Hippocampal formation (tissue), 2 donors: ENCODE measurements at regions not wholly inside any gene's neighbourhood (a gene's known extent, or its start where the extent isn't known, plus 50 kb on each side); places are given as distances from the start of the nearest gene placed in this dataset.
"Not testable (repeated sequence)": the region's sequence is repeated elsewhere in the genome, so short reads cannot be mapped to it uniquely, and the experiment has no call there.

ENCODE experiments used
- DNase-seq, 2 donors: peaks; one replicate each; lab custom pipeline; 2025; lab: John Stamatoyannopoulos, UW

DNA sequence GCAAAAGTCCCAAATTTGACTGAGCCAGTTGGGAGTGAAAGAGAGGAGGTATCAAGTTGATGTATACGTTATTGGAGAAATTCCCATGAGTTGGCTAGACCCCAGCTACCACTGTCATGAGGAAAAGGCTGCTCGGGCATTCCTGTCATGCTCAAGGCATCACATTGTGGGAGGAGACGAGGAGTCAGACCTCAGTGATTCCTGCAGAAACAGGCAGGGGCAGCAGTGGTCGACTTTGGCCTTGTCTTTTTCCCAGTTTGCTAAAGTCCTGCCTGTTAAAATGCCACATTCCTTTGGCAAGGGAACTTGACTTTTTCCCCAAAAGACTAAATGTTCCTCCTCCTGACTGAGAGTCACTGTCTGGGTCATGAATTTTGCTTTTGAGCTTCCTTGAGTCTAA, 295.5 kb upstream of the HS3ST5 start:
- no peak for DNase-seq

DNA sequence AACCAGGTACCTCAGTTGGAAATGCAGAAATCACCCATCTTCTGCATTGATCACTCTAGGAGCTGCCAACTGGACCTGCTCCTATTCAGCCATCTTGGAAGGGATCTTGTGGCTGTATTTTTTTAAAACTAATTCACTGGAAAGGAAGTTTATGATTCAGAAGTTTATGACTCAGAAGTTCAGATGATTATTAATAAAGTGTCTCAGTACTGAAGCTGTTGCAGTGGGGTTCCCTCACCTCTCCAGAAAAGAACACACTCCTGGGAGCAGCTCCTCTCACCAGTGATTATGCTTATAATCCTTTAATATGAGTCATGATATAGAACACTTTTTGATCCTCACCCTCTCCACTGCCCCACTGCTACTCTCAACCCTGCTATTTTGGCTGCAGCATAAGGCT, 291.2 kb upstream of the HS3ST5 start:
- no peak for DNase-seq

DNA sequence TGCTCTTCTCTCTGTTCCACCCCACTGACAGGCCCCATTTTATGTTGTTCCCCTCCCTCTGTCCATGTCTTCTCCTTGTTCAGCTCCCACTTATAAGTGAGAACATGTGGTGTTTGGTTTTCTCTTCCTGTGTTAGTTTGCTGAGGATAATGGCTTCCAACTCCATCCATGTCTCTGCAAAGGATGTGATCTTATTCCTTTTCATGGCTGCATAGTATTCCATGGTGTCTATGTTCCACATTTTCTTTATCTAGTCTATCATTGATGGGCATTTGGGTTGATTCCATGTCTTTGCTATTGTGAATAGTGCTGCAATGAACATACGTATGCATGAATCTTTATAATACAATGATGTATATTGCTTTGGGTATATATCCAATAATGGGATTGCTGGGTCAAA, 283.4 kb upstream of the HS3ST5 start:
- DNase-seq, result not testable (repeated sequence)

DNA sequence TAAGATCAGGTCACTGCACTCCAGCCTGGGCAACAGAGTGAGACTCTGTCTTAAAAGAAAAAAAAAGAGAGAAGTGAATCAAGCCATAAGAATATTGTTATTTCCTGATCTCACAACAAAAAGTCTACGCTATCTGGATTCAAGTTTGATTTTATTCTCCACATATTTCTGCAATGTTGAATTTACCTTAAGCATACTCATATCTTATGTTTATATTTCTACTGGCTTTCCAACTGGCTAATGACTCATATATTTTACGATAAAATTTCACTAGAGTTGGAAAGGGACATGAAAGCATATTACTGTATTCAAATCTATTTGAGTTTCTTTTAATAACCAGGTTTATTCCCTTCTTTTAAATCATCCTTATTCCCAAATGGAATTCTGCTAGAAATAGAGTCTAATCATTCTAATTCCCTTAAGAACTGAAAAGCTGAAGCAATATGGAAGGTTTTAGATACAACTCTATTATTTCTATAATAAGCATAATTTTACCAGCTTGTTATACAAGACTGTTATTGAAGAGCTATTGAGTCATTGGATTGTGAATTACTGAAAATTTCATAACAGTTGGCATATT, 276.9 kb upstream of the HS3ST5 start:
- no peak for DNase-seq

DNA sequence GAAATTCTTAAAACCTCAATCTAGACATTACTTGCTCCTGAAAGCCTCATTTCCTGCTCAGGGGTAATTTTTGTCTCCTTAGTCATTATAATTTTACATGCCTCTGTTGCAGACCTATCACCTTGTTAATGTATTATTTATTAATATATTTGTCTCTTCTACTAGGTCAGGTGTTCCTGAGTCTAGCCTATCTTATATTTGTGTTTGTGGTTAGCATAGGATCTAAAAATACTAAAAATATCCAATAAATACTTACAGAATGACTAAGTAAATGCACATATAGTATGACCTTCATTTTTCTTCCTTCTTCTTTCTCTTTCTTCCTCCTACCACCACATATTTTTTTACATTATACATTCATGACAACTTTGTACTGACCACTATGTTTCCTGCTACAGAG, 268.9 kb upstream of the HS3ST5 start:
- DNase-seq, result no peak

DNA sequence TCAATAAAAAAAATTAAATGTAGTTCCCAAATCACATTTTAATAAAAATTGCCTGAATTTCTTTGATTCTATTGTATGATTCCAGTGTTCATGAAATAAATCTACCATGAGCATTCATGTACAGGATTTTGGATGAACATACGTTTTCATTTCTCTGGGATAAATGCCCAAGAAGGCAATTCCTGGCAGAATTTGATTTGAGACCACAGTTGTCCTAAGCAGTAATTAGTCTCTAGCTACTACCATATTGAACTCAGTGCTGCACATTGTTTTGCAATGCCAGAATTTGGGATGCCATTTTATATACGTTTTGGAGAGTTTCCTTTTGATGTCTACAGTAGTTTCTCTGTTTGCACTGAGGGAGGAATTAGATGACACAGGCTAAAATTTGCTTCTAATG, 265.3 kb upstream of the HS3ST5 start:
- DNase-seq, result no peak

DNA sequence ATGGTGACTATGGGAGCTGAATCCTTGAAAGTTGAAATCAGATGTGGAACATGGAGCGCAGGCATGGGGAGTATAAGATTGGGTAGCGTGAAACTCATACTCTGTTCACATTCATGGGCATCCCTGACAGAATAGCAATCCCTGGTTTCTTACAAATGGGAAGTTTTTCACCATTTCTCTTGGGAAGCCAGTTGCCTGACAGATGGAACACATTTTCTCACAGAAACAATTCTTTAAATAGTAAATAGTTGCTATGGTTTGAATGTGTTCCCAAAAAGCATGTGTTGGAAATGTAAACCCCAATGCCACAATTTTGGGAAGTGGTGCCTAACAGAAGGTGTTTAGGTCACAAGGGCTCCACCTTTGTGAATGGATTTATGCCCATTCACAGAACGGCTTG, 262.8 kb upstream of the HS3ST5 start:
- DNase-seq, result no peak

DNA sequence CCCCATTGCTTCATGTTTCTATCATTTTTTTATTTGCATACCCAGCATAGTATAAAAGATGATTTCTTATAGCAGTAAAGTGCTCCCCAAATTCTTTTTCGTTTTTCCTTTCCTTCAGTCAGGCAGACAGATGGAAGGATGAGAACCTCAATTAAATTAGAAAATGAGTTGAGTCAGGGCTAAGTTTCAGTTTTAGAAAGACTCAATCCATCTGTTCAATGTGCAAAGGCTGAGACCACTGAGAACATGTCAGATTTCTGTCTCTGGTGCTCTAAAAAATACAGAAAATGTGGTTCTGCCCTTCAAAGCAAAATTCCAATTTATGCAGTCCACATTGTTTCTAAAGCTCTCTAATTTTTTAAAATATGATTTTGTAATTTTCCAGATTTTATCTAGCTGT, 257.6 kb upstream of the HS3ST5 start:
- DNase-seq, result no peak

DNA sequence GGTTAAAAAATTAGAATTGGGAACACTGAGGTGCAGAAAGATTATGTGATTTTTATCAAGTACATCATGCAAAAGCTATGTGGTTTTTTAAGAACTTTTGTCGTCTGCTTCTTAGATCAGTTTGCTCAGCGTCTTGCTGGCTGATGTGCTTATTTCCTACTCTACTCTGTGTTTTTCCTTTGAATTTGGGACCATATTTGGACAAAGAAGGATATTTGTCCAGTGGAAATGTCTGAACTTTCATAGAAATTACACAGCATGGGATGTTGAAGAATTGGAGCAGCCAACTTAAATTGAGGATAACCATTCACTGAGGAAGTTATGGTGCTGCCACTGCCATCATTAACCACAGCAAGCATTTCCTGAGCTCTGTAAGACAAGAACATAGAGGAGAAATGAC, 252.8 kb upstream of the HS3ST5 start:
- DNase-seq, result no peak

DNA sequence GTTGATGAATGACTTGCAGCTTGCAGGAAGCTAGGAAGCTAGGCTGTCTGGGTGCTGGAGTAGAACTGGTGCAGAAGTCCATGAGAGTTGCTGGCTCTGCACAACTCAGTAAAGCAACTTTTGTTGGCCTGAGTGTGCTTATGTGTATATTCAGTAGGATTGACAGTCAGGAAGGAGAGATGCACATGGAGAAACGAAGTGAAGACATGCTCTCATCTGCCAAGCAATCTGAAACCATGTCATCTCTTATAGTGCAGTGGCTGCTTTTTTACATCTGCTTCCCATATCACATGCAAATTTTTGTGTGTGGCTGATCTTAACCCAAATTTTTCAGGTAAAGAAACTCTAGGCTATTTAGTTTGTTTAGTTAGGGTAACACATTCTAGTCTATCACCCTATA, 252.4 kb upstream of the HS3ST5 start:
- DNase-seq, result no peak

DNA sequence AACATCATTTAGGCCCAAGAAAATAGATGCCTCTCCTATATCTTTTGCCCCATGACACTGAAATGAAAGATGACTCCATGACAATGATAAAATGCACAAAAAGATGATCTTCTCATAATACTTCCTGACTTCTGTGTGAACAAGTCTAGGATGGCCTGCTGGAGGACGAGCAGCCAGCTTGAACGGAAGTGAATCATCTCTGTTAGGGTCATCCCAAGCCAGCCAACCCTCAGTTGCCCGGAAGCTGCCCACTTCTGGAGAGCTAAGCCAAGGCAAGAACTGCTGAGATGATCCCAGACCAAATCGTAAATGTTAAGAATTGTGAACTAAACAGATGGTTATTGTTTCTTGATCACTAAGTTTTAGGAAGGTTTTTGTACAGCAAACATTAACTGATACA, 249.7 kb upstream of the HS3ST5 start:
- no peak for DNase-seq

DNA sequence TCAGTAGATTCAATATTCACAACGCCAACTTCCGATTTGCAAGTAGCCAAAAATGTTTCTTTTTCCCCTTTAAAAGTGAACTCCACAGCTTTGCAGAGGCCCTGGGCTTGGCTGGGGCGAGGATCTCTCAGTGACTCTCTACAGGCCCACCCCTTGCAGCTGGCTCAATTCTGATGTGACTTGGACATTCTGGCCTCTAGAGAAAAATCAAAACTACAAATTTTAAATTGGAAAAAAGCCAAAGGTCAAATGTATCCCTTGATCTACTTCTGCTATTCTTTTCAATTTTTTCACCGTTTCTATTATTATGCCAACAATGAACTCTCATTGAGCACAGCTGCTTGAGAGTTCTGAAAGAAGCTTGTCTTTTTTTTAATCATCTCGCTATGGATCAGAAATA, 245.9 kb upstream of the HS3ST5 start:
- DNase-seq, result no peak

DNA sequence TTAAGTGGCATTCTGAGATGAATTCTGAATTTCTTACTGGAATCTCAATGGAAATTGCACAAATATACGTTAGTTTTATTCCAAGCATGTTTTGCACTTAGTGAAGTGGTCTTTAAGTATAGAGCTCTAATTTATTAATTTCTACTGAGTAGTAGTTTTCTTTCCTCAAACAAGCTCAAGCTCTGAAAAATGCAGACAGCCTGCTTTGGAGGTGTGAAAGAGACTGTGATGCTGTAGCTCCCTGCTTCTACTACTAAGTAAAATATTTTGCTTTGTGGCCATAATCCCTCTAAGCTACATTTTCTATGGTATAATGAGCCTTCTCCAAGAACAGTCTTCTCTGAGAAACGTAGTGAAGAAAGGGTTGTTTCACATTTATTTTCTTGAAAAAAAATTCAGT, 243.5 kb upstream of the HS3ST5 start:
- DNase-seq, result no peak

DNA sequence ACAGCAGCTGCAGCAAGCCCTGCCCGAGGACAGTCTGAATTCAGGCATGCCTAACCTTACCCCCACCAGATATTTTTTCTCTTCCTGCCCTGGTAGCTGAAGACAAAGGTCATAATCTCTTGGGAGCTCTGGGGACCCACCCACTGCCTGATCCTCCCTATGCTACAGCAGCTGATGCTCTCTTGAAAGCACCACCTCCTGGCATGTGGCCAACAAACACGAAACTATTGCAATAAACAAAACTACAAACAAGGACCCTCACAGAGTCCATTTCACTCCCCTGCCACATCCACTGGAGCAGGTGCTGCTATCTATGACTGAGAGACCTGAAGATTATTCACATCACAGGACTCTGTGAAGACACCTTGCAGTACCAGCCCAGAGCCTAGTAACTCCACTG, 238.5 kb upstream of the HS3ST5 start:
- DNase-seq, result no peak

DNA sequence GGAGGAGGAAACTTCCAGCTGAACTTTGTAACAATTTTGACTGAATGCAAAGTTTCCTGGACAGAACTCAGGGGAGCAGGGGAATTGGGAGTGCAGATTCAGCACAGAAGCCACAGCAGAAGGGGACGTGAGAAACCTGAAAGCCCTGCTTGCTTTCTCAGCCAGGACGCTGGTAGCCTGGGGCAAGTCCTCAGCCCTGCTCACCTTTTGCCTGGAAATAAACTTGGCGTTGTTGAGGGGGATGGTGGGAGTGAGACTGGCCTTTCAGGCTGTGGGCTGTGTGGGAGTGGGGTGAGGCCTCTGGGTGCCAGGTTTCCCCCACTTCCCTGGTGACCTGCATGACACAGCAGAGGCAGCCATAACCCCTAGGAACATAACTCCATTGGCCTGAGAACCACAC, 238.1 kb upstream of the HS3ST5 start:
- DNase-seq, result no peak

DNA sequence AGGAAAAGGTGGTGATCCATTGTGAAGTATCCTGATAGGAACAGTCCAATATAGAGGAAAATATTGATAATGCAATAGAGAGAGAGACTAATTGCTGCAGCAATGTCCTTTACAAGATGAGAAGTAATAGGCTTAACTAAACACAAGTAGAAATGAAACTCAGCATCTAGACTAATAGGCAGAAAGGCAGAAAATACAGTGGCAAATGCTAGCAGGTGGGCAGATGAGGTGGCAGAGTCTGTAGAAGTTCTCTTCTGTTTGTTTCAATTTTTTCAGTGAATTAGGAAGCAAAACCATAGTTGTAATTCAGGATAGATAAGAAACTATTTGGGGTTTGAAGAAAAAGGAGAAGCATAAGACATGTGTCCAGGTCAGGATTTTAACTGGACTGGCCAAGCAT, 236.7 kb upstream of the HS3ST5 start:
- no peak for DNase-seq

DNA sequence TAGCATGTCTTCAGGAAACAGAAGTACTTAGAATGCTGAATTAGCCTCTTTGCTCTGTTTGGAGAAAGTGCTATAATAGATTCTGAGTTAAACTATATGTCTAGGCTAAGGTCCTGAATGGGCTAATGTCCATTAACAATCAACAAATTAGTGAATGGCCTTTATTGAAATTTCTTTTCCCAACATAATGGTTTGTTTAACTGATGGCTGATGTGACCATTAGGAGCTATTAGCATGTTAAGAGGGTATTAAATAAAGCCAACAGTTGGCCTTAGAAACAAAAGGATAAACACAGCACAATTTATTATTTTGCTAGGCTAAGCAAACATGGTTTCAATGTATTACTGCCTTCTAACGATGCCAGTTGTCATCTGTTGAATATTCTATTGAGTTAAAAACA, 234.3 kb upstream of the HS3ST5 start:
- DNase-seq, result no peak

DNA sequence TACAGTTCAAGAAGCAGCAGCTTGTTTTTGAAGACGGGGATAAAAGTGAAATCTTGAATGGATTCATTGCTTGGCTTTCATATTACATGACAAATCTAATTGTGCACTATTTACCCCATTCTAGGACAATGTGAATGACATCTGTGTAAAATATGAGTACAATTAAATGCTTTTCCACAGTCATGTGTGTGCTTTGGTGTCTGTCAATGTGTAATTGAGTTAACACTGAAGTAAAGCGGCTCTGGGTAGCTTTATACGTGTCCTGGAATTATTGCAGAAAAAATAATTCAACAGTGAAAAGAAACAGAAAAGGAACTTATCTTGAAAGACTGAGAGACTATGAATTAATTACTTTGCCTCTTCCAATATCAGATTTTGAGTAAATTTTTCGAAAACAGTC, 233.5 kb upstream of the HS3ST5 start:
- no peak for DNase-seq

DNA sequence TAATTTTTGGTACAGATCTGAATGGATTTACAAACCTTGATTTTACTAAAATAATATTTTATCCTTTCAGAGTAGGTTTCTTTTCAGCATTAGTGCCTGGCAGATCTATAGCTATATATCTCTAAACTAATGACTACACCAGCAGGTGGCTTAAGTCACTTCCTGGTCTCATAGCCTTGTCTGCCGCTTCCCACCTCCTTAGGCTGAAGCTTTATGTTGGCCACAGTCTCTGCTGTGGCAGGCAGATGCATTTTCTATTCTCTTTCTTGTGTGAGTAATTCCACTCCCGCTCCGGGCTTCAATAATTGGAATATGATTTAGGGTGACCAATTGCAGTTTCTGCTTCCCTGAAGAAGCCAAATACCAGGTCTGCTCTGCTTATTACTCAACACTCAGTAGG, 226.8 kb upstream of the HS3ST5 start:
- no peak for DNase-seq

DNA sequence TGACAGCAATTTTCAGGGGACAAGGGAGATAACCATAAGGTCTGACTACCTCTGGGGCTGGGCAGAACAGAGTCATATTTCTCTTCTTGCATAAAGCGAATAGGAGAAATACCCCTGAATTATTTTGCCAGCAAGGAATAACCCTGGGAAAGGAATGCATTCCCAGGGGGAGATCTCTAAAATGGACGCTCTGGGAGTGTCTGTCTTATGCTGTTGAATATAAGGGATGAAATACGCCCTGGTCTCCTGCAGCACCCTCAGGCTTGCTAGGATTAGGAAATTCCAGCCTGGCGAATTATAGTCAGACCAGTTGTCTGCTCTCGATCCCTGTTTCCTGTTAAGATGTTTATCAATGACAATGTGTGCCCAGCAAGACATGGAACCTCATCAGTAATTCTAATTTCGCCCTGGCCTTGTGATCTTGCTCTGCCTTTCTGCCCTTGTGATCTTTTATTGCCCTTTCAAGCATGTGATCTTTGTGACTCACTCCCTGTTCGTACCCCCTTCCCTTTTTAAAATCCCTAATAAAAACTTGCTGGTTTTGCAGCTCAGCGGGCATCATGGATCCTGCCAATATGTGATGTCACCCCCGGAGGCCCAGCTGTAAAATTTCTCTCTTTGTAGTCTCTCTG, 221.6 kb upstream of the HS3ST5 start:
- no peak for DNase-seq

DNA sequence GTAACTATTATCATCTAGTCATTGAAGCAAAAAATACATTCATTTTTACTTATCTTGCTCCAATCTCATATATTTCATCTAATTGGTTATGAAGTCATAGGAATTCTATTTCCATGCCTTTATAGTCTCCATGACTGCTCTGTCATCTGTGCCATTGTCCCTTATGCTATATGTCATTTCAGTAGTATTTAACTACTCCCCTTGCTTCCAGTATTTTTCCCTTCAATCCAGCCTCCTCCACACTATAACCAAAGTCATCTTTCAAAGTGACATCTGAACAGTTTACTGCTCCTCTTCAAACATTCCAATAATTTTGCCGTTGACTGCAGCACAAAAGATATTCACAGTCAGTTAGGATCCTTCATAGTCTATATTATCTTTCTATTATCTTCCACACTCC, 216.6 kb upstream of the HS3ST5 start:
- DNase-seq, result no peak

DNA sequence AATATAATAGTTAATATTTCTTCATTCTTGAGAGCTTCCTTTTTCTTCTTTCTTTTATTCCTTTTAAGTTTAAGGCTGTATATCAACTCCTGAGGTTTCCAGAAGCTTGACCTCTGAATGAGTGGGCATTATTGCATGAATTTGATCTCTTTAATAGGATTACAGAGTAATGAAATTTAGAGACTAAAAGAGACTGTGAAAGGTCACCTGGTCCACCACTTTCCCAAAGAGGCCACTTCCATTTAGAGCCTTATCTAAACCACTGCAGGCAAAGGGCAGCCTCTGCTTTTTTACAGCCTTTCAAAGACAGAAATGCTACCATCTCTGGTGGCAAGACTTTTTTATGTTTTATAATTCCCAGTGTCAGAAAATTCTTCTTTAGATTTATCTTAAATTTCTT, 215.3 kb upstream of the HS3ST5 start:
- DNase-seq, result no peak

DNA sequence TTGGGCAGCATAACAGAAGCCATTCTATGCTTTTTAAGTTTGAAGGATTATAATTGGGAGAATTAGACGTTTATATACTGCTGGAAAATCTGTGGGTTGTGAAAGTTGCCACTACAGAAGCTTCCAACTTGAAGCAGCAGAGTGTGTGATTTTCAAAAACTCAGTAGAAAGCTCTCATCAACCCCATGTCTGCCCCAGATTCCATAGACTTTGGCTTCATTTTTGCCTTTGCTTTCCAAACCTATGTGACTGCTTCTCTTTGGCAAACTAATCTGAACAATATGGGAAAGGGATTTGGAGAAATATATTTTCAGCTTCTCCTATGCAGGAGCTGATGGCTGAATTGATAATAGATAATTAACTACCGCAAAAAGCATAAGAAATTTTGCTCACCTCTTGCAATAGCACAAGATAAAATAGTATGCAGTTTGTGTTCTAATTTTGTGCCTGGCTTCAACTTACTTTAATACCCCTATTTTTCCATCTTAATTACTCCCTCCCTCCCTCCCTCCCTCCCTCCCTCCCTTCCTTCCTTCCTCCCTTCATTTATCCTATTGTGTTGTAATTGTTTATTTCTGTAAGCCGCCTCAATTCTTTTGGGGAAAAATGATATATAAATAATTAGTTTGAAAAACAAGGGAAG, 214.1 kb upstream of the HS3ST5 start:
- no peak for DNase-seq

DNA sequence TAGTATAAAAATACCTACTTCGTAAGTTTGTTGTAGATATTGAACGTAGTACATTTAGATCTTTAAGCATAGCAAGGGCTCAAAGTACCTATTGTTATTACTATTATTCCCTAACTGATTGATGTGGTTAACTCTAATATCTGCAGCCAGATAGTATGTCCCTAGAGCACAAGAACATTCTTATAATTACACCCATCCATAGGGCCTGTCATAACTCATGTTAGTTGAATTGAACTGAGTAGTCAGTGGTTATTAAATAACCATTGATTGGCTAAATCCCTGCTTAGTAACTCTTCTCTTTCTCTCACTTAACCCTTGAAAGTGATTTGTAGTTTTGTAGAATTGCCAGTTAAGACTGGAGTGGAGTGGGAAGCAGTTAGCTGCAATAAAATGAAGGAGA, 207.5 kb upstream of the HS3ST5 start:
- DNase-seq, result no peak
